SK-N-SH (cell line): ENCODE measurements at regions not wholly inside any gene's neighbourhood (a gene's known extent, or its start where the extent isn't known, plus 50 kb on each side); places are given as distances from the start of the nearest gene placed in this dataset.

Experiments
- CTCF ChIA-PET: fragments of 300-600, 350-600 bp; formaldehyde crosslinking; extraction: SDS; loops from one replicate; lab custom pipeline; 2021; lab: Yijun Ruan, JAX
- POLR2A ChIA-PET: fragments of 350-600 bp; sonication (Branson Sonifier 250); formaldehyde crosslinking; extraction: SDS; loops from one replicate; lab custom pipeline; 2020; ENCODE audit warnings: antibody characterized with exemption, inconsistent platforms; lab: Yijun Ruan, JAX
- DNase-seq: peaks from one replicate; pipeline ENCODE4 v3.0.0; 2012
- H2AFZ ChIP-seq: fragments of 200-600 bp; sonication (generic); 2 replicates; pipeline ENCODE4 v1.8.1; 2016; ENCODE audit warnings: antibody characterized with exemption, mild to moderate bottlenecking, low read depth
- H3F3A ChIP-seq: fragments of 200-600 bp; sonication (generic); replicated peaks from 2 replicates; pipeline ENCODE3; 2016; ENCODE audit warnings: antibody characterized with exemption, mild to moderate bottlenecking; ENCODE audit not compliant: insufficient read depth
- H3K27ac ChIP-seq, 2 experiments: fragments of 200-500 bp in 1 of 2; fragments of 200-600 bp in 1 of 2; sonication (Bioruptor generic) in 1 of 2; sonication (generic), shearing (Covaris generic) in 1 of 2; 2 replicates each; pipeline versions ENCODE4 v1.5.1 to v1.6.1; 2014 to 2016; ENCODE audit warnings: low read depth in 2 of 2, inconsistent platforms in 1 of 2, low read length in 1 of 2, mild to moderate bottlenecking in 1 of 2, mixed read lengths in 1 of 2
- H3K27me3 ChIP-seq: fragments of 200-600 bp; sonication (generic), shearing (Covaris generic); 2 replicates; pipeline ENCODE4 v1.6.1; 2016; ENCODE audit warnings: mixed run types; ENCODE audit not compliant: insufficient read depth
- H3K36me3 ChIP-seq, 2 experiments: fragments of 200-500 bp in 1 of 2; fragments of 200-600 bp in 1 of 2; sonication (Bioruptor generic) in 1 of 2; sonication (generic) in 1 of 2; replicated peaks in 1 of 2; 2 replicates each; pipeline versions ENCODE3 to v1.5.1; 2014 to 2016; ENCODE audit warnings: low read length in 1 of 2, mild to moderate bottlenecking in 1 of 2; ENCODE audit not compliant: insufficient read depth in 2 of 2, control insufficient read depth in 1 of 2
- H3K4me1 ChIP-seq, 2 experiments: fragments of 200-500 bp in 1 of 2; fragments of 200-600 bp in 1 of 2; sonication (Bioruptor generic) in 1 of 2; sonication (generic), shearing (Covaris generic) in 1 of 2; 2 replicates each; pipeline versions ENCODE4 v1.5.1 to v1.6.1; 2014 to 2016; ENCODE audit warnings: low read depth in 1 of 2, low read length in 1 of 2, mixed run types in 1 of 2; ENCODE audit not compliant: insufficient read depth in 2 of 2, control insufficient read depth in 1 of 2
- H3K4me2 ChIP-seq: fragments of 200-600 bp; sonication (generic), shearing (Covaris generic); 2 replicates; pipeline ENCODE4 v1.6.1; 2017; ENCODE audit warnings: mixed run types
- H3K4me3 ChIP-seq, 2 experiments: fragments of 200-500 bp in 1 of 2; fragments of 200-600 bp in 1 of 2; sonication (Bioruptor generic) in 1 of 2; sonication (generic), shearing (Covaris generic) in 1 of 2; 2 replicates each; pipeline versions ENCODE4 v1.5.1 to v1.8.1; 2014 to 2016; ENCODE audit warnings: low read depth in 2 of 2, inconsistent platforms in 1 of 2, low read length in 1 of 2, mild to moderate bottlenecking in 1 of 2, mixed read lengths in 1 of 2, moderate library complexity in 1 of 2
- H3K79me2 ChIP-seq: fragments of 200-600 bp; sonication (generic); 2 replicates; pipeline ENCODE4 v1.8.1; 2017; ENCODE audit warnings: mild to moderate bottlenecking; ENCODE audit not compliant: insufficient read depth
- H3K9ac ChIP-seq: fragments of 200-600 bp; sonication (generic); 2 replicates; pipeline ENCODE4 v1.6.1; 2017; ENCODE audit warnings: mixed run types
- H3K9me2 ChIP-seq: fragments of 200-600 bp; sonication (generic); 2 replicates; pipeline ENCODE4 v1.6.1; 2017; ENCODE audit warnings: mixed run types
- H3K9me3 ChIP-seq: fragments of 200-600 bp; sonication (generic); 2 replicates; pipeline ENCODE4 v1.6.1; 2017; ENCODE audit warnings: mixed run types, mild to moderate bottlenecking, moderate library complexity
- H4K20me1 ChIP-seq: fragments of 200-600 bp; sonication (generic); 2 replicates; pipeline ENCODE4 v1.6.1; 2017; ENCODE audit warnings: mild to moderate bottlenecking, mixed run types; ENCODE audit not compliant: insufficient read depth
- EP300 ChIP-seq, 2 experiments: IDR thresholded peaks; 2 replicates each; pipeline versions ENCODE4 v1.4.0 to v1.6.1; 2012; ENCODE audit warnings: borderline replicate concordance in 1 of 2, low read depth in 1 of 2, low read length in 1 of 2
- GABPA ChIP-seq: IDR thresholded peaks from 2 replicates; pipeline ENCODE4 v1.4.0; 2012; ENCODE audit warnings: low read depth, mild to moderate bottlenecking
- NFIC ChIP-seq: IDR thresholded peaks from 2 replicates; pipeline ENCODE4 v1.4.0; 2012; ENCODE audit warnings: borderline replicate concordance
- NRF1 ChIP-seq: IDR thresholded peaks from 2 replicates; pipeline ENCODE4 v1.6.1; 2012; ENCODE audit warnings: low read depth, mild to moderate bottlenecking, low read length
- RCOR1 ChIP-seq: fragments of 150-350 bp; IDR thresholded peaks from 2 replicates; pipeline ENCODE4 v1.6.1; 2017; ENCODE audit warnings: antibody characterized with exemption, low read length
- RFX5 ChIP-seq: IDR thresholded peaks from 2 replicates; pipeline ENCODE4 v1.6.1; 2012; ENCODE audit warnings: mild to moderate bottlenecking, improper control_type of control experiment, low read length
- RXRA ChIP-seq: IDR thresholded peaks from 2 replicates; pipeline ENCODE4 v1.4.0; 2012; ENCODE audit warnings: low read depth, mild to moderate bottlenecking, borderline replicate concordance
- SMC3 ChIP-seq: IDR thresholded peaks from 2 replicates; pipeline ENCODE4 v1.6.1; 2012; ENCODE audit warnings: low read depth, low read length, improper control_type of control experiment
- TAF1 ChIP-seq: IDR thresholded peaks from 2 replicates; pipeline ENCODE4 v1.6.1; 2012; ENCODE audit warnings: low read depth, mild to moderate bottlenecking, low read length, moderate library complexity, borderline replicate concordance
- YY1 ChIP-seq: IDR thresholded peaks from 2 replicates; pipeline ENCODE4 v1.4.0; 2012; ENCODE audit warnings: low read depth, mild to moderate bottlenecking
- WGBS: methylation state at CpG from one replicate; pipeline ENCODE4 v1.1.6; 2017; ENCODE audit warnings: low lambda C conversion rate; 5-methylcytosine and 5-hydroxymethylcytosine counted together
- TF ChIP-seq, protein P1 (sequence below): IDR thresholded peaks from 2 replicates; pipeline ENCODE4; 2012
- TF ChIP-seq, protein P2 (sequence below): IDR thresholded peaks from 2 replicates; pipeline ENCODE4 v1.4.0; 2012; ENCODE audit warnings: low read depth, borderline replicate concordance
- TF ChIP-seq, protein P3 (sequence below): fragments of 150-350 bp; IDR thresholded peaks from 2 replicates; pipeline ENCODE4 v1.6.1; 2017; ENCODE audit warnings: antibody characterized with exemption, low read length, low read depth, borderline replicate concordance

DNA sequence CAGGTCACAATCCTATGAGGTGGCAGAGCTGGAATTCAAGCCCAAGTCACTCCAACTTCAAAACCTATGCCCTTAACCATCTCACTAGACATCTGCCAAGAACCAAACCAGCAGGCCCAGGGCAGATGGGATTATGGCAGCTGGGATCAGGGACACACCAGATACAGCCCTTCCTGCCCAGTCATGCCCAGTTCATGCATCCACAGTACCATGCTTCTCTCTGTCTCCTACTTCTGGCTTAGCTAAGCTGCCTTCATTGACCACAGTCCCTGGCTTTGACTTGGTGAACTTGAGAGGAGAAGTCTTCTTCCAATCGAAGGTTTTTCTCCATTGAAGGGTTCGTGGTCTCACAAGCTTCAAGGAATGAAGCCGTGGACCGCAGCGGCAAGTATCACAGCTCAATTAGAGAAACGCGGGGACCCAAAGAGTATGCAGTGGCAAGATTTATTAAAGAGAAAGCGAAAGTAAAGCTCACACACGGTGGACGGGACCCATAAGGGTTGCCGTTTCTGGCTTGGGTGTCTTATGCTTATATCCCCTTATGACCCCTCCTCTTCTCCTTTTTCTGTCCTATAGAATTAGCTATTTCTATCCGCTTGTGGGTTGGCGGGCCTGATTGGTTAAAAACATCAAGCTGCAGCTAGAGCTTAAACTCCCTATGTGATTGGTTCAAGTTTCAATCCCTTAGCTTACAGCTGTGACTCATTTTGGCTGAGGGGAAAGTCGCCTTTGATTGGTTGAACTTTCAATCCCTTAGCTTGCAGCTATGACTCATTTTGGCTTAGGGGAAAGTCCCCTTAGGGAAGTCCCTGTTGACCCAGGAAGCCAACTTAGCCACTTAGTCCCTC lies 101.2 kb downstream of the TRIM36 start (continued):
- no peak for TF ChIP-seq YY1
- TF ChIP-seq SMC3 = no peak
- TF ChIP-seq NFIC = no peak
- no peak for TF ChIP-seq RCOR1
- no peak for TF ChIP-seq RXRA
- TF ChIP-seq EP300 (IDR thresholded peaks at IDR 0.05; ENCODE audit: borderline replicate concordance in 1 of 2, low read depth in 1 of 2, low read length in 1 of 2) = no peak

DNA sequence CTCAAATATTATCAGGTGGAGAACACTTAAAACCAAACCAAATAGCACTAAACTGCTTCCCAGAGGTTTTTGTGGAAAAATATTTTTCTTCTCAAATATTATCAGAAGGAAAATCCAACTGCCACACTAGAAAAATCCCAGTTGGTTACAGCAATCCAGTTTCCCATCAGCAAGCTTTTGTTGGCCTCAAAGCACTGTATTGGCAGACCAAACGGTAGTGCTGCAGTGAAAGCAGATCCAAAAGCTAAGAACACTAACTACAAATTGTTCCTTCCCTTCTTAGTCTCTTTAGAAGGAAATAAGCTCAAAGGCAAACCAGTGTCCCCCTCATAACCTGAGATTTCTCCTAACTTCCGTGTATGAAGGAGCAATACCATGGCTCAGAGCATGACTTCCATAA lies 105.3 kb downstream of the TRIM36 start:
- H3K27ac ChIP-seq = no peak overlapping the region
- no peaks in the 10 kb centered on the region for H3K79me2 ChIP-seq
- H2AFZ ChIP-seq = no peak overlapping the region
- TF ChIP-seq, protein P1, sequence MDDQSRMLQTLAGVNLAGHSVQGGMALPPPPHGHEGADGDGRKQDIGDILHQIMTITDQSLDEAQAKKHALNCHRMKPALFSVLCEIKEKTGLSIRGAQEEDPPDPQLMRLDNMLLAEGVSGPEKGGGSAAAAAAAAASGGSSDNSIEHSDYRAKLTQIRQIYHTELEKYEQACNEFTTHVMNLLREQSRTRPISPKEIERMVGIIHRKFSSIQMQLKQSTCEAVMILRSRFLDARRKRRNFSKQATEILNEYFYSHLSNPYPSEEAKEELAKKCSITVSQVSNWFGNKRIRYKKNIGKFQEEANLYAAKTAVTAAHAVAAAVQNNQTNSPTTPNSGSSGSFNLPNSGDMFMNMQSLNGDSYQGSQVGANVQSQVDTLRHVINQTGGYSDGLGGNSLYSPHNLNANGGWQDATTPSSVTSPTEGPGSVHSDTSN = no peak
- no peak for TF ChIP-seq GABPA
- TF ChIP-seq NRF1 = no peak
- TF ChIP-seq, protein P2, sequence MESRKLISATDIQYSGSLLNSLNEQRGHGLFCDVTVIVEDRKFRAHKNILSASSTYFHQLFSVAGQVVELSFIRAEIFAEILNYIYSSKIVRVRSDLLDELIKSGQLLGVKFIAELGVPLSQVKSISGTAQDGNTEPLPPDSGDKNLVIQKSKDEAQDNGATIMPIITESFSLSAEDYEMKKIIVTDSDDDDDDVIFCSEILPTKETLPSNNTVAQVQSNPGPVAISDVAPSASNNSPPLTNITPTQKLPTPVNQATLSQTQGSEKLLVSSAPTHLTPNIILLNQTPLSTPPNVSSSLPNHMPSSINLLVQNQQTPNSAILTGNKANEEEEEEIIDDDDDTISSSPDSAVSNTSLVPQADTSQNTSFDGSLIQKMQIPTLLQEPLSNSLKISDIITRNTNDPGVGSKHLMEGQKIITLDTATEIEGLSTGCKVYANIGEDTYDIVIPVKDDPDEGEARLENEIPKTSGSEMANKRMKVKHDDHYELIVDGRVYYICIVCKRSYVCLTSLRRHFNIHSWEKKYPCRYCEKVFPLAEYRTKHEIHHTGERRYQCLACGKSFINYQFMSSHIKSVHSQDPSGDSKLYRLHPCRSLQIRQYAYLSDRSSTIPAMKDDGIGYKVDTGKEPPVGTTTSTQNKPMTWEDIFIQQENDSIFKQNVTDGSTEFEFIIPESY = no peak
- TF ChIP-seq TAF1 = no peak
- TF ChIP-seq, protein P3, sequence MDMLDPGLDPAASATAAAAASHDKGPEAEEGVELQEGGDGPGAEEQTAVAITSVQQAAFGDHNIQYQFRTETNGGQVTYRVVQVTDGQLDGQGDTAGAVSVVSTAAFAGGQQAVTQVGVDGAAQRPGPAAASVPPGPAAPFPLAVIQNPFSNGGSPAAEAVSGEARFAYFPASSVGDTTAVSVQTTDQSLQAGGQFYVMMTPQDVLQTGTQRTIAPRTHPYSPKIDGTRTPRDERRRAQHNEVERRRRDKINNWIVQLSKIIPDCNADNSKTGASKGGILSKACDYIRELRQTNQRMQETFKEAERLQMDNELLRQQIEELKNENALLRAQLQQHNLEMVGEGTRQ = no peak
- TF ChIP-seq RFX5 = no peak
- TF ChIP-seq, all 33 proteins: peak for 0
- CTCF ChIA-PET = no interaction called here
- DNase-seq = no peak
- Histone ChIP-seq H3K27me3 (no peaks in the 10 kb centered on the region), H3K4me2 (no peak overlapping the region), H3F3A (no peaks in the 10 kb centered on the region), H3K9me2 (no peaks in the 10 kb centered on the region), H3K4me3 (no peak overlapping the region), H3K9ac (no peak overlapping the region), H4K20me1 (no peaks in the 10 kb centered on the region), H3K36me3 (no peaks in the 10 kb centered on the region), H3K4me1 (no peaks in the 10 kb centered on the region), H3K9me3 (no peaks in the 10 kb centered on the region)
- WGBS = 20% methylated on average over 2 of the region's 2 CpGs
- POLR2A ChIA-PET = no interaction called here
